ENCODE measurements at regions not wholly inside any gene's neighbourhood (a gene's known extent, or its start where the extent isn't known, plus 50 kb on each side); places are given as distances from the start of the nearest gene placed in this dataset.

DNA sequence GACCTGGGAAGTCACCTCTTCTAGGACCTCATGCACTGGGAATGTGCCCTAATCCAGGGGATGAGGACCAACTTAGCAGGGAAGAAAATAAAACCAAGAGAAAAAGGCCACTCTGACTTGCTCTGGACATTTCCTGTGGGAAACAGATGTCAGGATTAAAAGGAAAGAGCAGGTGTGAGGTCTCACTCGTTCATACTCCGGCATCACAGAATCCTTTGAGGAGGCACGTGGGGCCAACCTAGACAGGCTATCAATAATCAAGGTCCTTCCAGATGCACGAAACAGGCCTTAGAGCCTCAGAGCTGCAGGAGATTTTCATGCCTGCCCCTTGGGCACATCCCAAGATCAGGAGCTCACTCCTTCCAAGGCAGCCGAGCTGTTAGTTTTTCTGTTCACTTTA, 321.5 kb upstream of the CCL2 start:
- Histone ChIP-seq H3K36me3 (ENCODE audit: control insufficient read depth in 4 of 4, insufficient read depth in 3 of 4, low read depth in 1 of 4, low read length in 3 of 4) (no peaks in the 10 kb centered on the region), H3K4me3 (ENCODE audit: low read depth in 1 of 3, low read length in 3 of 3) (no peak overlapping the region), H3K9me3 (ENCODE audit: control insufficient read depth in 4 of 4, low read length in 3 of 4) (no peaks in the 10 kb centered on the region), H3K4me1 (ENCODE audit: control insufficient read depth in 4 of 4, insufficient read depth in 4 of 4, low read length in 3 of 4) (no peaks in the 10 kb centered on the region), H3K9ac (ENCODE audit: low read depth in 1 of 2, low read length in 2 of 2) (no peak overlapping the region), H3K27me3 (ENCODE audit: control insufficient read depth in 4 of 4, insufficient read depth in 4 of 4, low read length in 3 of 4) (peaks cover 0 to 12% (median 1%) of the 10 kb centered on the region in 4 donors), H3K27ac (ENCODE audit: low read depth in 1 of 2, low read length in 2 of 2) (no peak overlapping the region)
- 70% methylated on average over 5 of the region's 5 CpGs for WGBS
- DNase-seq (ENCODE audit: low spot score), result no peak
- TF ChIP-seq HNF4A (conservative IDR thresholded peaks at IDR 0.05) (no peak), TAF1 (conservative IDR thresholded peaks at IDR 0.05) (no peak), HNF4G (IDR thresholded peaks at IDR 0.05) (no peak), RXRA (IDR thresholded peaks at IDR 0.05) (no peak), YY1 (IDR thresholded peaks at IDR 0.05) (no peak), RAD21 (IDR thresholded peaks at IDR 0.05) (no peak), SP1 (IDR thresholded peaks at IDR 0.05) (no peak), FOXA1 (IDR thresholded peaks at IDR 0.05) (no peak), JUND (IDR thresholded peaks at IDR 0.05) (no peak)
- TF ChIP-seq, protein P1, sequence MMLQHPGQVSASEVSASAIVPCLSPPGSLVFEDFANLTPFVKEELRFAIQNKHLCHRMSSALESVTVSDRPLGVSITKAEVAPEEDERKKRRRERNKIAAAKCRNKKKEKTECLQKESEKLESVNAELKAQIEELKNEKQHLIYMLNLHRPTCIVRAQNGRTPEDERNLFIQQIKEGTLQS (IDR thresholded peaks at IDR 0.05), result no peak
- TF ChIP-seq, protein P2, sequence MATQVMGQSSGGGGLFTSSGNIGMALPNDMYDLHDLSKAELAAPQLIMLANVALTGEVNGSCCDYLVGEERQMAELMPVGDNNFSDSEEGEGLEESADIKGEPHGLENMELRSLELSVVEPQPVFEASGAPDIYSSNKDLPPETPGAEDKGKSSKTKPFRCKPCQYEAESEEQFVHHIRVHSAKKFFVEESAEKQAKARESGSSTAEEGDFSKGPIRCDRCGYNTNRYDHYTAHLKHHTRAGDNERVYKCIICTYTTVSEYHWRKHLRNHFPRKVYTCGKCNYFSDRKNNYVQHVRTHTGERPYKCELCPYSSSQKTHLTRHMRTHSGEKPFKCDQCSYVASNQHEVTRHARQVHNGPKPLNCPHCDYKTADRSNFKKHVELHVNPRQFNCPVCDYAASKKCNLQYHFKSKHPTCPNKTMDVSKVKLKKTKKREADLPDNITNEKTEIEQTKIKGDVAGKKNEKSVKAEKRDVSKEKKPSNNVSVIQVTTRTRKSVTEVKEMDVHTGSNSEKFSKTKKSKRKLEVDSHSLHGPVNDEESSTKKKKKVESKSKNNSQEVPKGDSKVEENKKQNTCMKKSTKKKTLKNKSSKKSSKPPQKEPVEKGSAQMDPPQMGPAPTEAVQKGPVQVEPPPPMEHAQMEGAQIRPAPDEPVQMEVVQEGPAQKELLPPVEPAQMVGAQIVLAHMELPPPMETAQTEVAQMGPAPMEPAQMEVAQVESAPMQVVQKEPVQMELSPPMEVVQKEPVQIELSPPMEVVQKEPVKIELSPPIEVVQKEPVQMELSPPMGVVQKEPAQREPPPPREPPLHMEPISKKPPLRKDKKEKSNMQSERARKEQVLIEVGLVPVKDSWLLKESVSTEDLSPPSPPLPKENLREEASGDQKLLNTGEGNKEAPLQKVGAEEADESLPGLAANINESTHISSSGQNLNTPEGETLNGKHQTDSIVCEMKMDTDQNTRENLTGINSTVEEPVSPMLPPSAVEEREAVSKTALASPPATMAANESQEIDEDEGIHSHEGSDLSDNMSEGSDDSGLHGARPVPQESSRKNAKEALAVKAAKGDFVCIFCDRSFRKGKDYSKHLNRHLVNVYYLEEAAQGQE (IDR thresholded peaks at IDR 0.05), result no peak
- TF ChIP-seq, protein P3, sequence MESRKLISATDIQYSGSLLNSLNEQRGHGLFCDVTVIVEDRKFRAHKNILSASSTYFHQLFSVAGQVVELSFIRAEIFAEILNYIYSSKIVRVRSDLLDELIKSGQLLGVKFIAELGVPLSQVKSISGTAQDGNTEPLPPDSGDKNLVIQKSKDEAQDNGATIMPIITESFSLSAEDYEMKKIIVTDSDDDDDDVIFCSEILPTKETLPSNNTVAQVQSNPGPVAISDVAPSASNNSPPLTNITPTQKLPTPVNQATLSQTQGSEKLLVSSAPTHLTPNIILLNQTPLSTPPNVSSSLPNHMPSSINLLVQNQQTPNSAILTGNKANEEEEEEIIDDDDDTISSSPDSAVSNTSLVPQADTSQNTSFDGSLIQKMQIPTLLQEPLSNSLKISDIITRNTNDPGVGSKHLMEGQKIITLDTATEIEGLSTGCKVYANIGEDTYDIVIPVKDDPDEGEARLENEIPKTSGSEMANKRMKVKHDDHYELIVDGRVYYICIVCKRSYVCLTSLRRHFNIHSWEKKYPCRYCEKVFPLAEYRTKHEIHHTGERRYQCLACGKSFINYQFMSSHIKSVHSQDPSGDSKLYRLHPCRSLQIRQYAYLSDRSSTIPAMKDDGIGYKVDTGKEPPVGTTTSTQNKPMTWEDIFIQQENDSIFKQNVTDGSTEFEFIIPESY (IDR thresholded peaks at IDR 0.05), result no peak

DNA sequence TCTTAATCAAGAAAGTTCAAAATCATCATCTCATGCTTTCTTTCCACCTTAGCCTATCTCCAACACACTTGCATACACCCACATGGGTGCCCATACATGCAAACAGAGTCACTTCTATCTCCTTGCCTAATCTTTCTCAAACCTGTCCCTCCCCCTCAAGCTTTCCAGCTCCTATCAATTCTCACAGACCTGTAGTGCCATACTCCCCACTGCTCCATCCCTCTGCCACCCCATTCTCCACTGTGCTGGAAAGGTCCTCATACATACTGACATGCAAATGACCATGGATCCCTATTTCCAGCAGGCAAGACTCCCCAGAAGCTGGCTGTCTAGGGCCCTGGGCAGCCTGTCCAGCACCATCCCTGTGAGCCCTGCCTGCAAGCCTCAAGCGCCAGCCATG, 320.4 kb upstream of the CCL2 start:
- Histone ChIP-seq H3K27ac (ENCODE audit: low read depth in 1 of 2, low read length in 2 of 2) (no peak overlapping the region), H3K27me3 (ENCODE audit: control insufficient read depth in 4 of 4, insufficient read depth in 4 of 4, low read length in 3 of 4) (peaks cover 0 to 14% (median 1%) of the 10 kb centered on the region in 4 donors), H3K36me3 (ENCODE audit: control insufficient read depth in 4 of 4, insufficient read depth in 3 of 4, low read depth in 1 of 4, low read length in 3 of 4) (no peaks in the 10 kb centered on the region), H3K9ac (ENCODE audit: low read depth in 1 of 2, low read length in 2 of 2) (no peak overlapping the region), H3K9me3 (ENCODE audit: control insufficient read depth in 4 of 4, low read length in 3 of 4) (no peaks in the 10 kb centered on the region), H3K4me1 (ENCODE audit: control insufficient read depth in 4 of 4, insufficient read depth in 4 of 4, low read length in 3 of 4) (no peaks in the 10 kb centered on the region), H3K4me3 (ENCODE audit: low read depth in 1 of 3, low read length in 3 of 3) (no peak overlapping the region)
- no peak for DNase-seq (ENCODE audit: low spot score)
- TF ChIP-seq RAD21 (IDR thresholded peaks at IDR 0.05), result no peak
- TF ChIP-seq JUND (IDR thresholded peaks at IDR 0.05), result no peak
- TF ChIP-seq TAF1 (conservative IDR thresholded peaks at IDR 0.05), result no peak
- TF ChIP-seq, protein P1 (IDR thresholded peaks at IDR 0.05), result no peak
- no peak for TF ChIP-seq GABPA (IDR thresholded peaks at IDR 0.05 in 1 of 2, conservative IDR thresholded peaks at IDR 0.05 in 1 of 2)
- TF ChIP-seq HNF4A (conservative IDR thresholded peaks at IDR 0.05), result no peak
- no peak for TF ChIP-seq YY1 (IDR thresholded peaks at IDR 0.05)
- TF ChIP-seq RXRA (IDR thresholded peaks at IDR 0.05), result no peak
- no peak for TF ChIP-seq HNF4G (IDR thresholded peaks at IDR 0.05)
- TF ChIP-seq, protein P2 (IDR thresholded peaks at IDR 0.05), result no peak
- no peak for TF ChIP-seq FOXA2 (IDR thresholded peaks at IDR 0.05)
- TF ChIP-seq, protein P3 (IDR thresholded peaks at IDR 0.05), result no peak
- TF ChIP-seq, protein P4, sequence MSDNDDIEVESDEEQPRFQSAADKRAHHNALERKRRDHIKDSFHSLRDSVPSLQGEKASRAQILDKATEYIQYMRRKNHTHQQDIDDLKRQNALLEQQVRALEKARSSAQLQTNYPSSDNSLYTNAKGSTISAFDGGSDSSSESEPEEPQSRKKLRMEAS (IDR thresholded peaks at IDR 0.05), result no peak
- no peak for TF ChIP-seq NR2F2 (IDR thresholded peaks at IDR 0.05)
- no peak for TF ChIP-seq EGR1 (IDR thresholded peaks at IDR 0.05; ENCODE audit: low read depth in 2 of 2)
- TF ChIP-seq, protein P5, sequence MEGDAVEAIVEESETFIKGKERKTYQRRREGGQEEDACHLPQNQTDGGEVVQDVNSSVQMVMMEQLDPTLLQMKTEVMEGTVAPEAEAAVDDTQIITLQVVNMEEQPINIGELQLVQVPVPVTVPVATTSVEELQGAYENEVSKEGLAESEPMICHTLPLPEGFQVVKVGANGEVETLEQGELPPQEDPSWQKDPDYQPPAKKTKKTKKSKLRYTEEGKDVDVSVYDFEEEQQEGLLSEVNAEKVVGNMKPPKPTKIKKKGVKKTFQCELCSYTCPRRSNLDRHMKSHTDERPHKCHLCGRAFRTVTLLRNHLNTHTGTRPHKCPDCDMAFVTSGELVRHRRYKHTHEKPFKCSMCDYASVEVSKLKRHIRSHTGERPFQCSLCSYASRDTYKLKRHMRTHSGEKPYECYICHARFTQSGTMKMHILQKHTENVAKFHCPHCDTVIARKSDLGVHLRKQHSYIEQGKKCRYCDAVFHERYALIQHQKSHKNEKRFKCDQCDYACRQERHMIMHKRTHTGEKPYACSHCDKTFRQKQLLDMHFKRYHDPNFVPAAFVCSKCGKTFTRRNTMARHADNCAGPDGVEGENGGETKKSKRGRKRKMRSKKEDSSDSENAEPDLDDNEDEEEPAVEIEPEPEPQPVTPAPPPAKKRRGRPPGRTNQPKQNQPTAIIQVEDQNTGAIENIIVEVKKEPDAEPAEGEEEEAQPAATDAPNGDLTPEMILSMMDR (IDR thresholded peaks at IDR 0.05; ENCODE audit: low read depth, low read length, missing input control), result no peak
- 97% methylated on average over 1 of the region's 1 CpG for WGBS

Measured in liver (tissue), 8 donors.